H1 (cell line): ENCODE measurements at regions not wholly inside any gene's neighbourhood (a gene's known extent, or its start where the extent isn't known, plus 50 kb on each side); places are given as distances from the start of the nearest gene placed in this dataset. TPM values are rescaled to one million over a fixed set of nuclear protein-coding genes. Genes with fewer than 3 reads are reported as not detected.

Experiments
- small RNA-seq: library from polyadenylated mRNA; stranded (forward); fragments of <200 nt; extraction: miRNeasy Mini kit (QIAGEN cat#:217004); gene quantifications from one replicate; pipeline ENCODE3, GENCODE V24; 2013; ENCODE audit not compliant: insufficient read depth

Small RNAs in the stretch of these regions (small RNA-seq; reads per million reads assigned to genes)
- gene AC055876.3, result not detected
